GM23338 (cell line): ENCODE measurements at regions not wholly inside any gene's neighbourhood (a gene's known extent, or its start where the extent isn't known, plus 50 kb on each side); places are given as distances from the start of the nearest gene placed in this dataset.
A peak's percentile ranks its signal among the peaks of the same experiment; 100 is the strongest.

Experiments
- ATAC-seq: fragments of 200-7000 bp; cut with Tn5 transposase; 3 replicates; pipeline ENCODE4 v1.9.1; 2020
- DNase-seq: peaks from one replicate; pipeline ENCODE4 v3.0.0-alpha.2; 2015; ENCODE audit warnings: low spot score
- H2AFZ ChIP-seq: fragments of 200-600 bp; sonication (generic); 2 replicates; pipeline ENCODE4 v1.8.0; 2016; ENCODE audit warnings: antibody characterized with exemption, mild to moderate bottlenecking, moderate library complexity
- H3F3A ChIP-seq: fragments of 200-600 bp; sonication (generic); replicated peaks from 2 replicates; pipeline ENCODE4 v1.8.0; 2017; ENCODE audit warnings: antibody characterized with exemption, mixed run types, low read depth
- H3K27ac ChIP-seq: fragments of 200-600 bp; sonication (generic); 2 replicates; pipeline ENCODE4 v1.6.1; 2016; ENCODE audit warnings: low read depth
- H3K27me3 ChIP-seq: fragments of 200-600 bp; sonication (generic); 2 replicates; pipeline ENCODE4 v1.8.0; 2016; ENCODE audit warnings: mild to moderate bottlenecking, mixed run types, moderate library complexity; ENCODE audit not compliant: insufficient read depth
- H3K36me3 ChIP-seq: fragments of 200-600 bp; sonication (generic); 2 replicates; pipeline ENCODE4 v1.8.0; 2016; ENCODE audit warnings: mild to moderate bottlenecking; ENCODE audit not compliant: insufficient read depth
- H3K4me1 ChIP-seq: fragments of 200-600 bp; sonication (generic); 2 replicates; pipeline ENCODE4 v1.8.0; 2016; ENCODE audit warnings: mild to moderate bottlenecking, moderate library complexity; ENCODE audit not compliant: insufficient read depth
- H3K4me2 ChIP-seq: fragments of 200-600 bp; sonication (generic); 2 replicates; pipeline ENCODE4 v1.7.1; 2017; ENCODE audit warnings: mixed run types
- H3K4me3 ChIP-seq: fragments of 200-600 bp; sonication (generic); 2 replicates; pipeline ENCODE4 v1.6.1; 2016; ENCODE audit warnings: mixed run types
- H3K79me2 ChIP-seq: fragments of 200-600 bp; sonication (generic); replicated peaks from 2 replicates; pipeline ENCODE4 v1.8.0; 2017; ENCODE audit warnings: mild to moderate bottlenecking; ENCODE audit not compliant: insufficient read depth
- H3K9me2 ChIP-seq: fragments of 200-600 bp; sonication (generic); 2 replicates; pipeline ENCODE4 v1.8.0; 2017; ENCODE audit not compliant: insufficient read depth
- H4K20me1 ChIP-seq: fragments of 200-600 bp; sonication (generic); replicated peaks from 2 replicates; pipeline ENCODE4 v1.8.0; 2017; ENCODE audit warnings: mild to moderate bottlenecking; ENCODE audit not compliant: insufficient read depth
- H3K27ac Mint-ChIP-seq: 2 replicates; pipeline ENCODE4 v1.8.0; 2020; ENCODE audit warnings: inconsistent platforms, mild to moderate bottlenecking, moderate library complexity, mixed read lengths
- H3K27me3 Mint-ChIP-seq: 3 replicates; pipeline ENCODE4 v1.8.0; 2022; ENCODE audit warnings: low read depth, mild to moderate bottlenecking, moderate library complexity, mixed read lengths, inconsistent platforms; ENCODE audit not compliant: insufficient read depth, poor library complexity
- H3K36me3 Mint-ChIP-seq: 3 replicates; pipeline ENCODE4 v1.8.0; 2021; ENCODE audit warnings: low read depth, mild to moderate bottlenecking, inconsistent platforms, moderate library complexity, mixed read lengths
- H3K4me1 Mint-ChIP-seq: 3 replicates; pipeline ENCODE4 v1.8.0; 2020; ENCODE audit warnings: mild to moderate bottlenecking, inconsistent platforms, mixed read lengths
- H3K4me3 Mint-ChIP-seq: 3 replicates; pipeline ENCODE4 v1.8.0; 2021; ENCODE audit warnings: moderate library complexity, mild to moderate bottlenecking, inconsistent platforms, mixed read lengths
- H3K9me3 Mint-ChIP-seq: 3 replicates; pipeline ENCODE4 v1.8.0; 2020; ENCODE audit warnings: moderate library complexity, mild to moderate bottlenecking, inconsistent platforms, mixed read lengths
- CREB1 ChIP-seq: fragments of 250-450 bp; sonication (Bioruptor Pico); IDR thresholded peaks from 2 replicates; pipeline ENCODE4 v1.5.0; 2020; ENCODE audit warnings: low read depth, mild to moderate bottlenecking, moderate library complexity
- CTCF ChIP-seq, 2 experiments: fragments of 200-600 bp in 1 of 2; sonication (generic) in 1 of 2; conservative IDR thresholded peaks; 2 replicates each; pipeline versions ENCODE4 v1.5.1 to v1.6.1; 2016 to 2017; ENCODE audit warnings: antibody characterized with exemption in 2 of 2, low read depth in 2 of 2, mild to moderate bottlenecking in 2 of 2, moderate library complexity in 1 of 2
- EZH2phosphoT487 ChIP-seq: fragments of 200-600 bp; sonication (generic); IDR thresholded peaks from one replicate; pipeline ENCODE4 v1.8.1; 2018; ENCODE audit warnings: antibody characterized with exemption; ENCODE audit not compliant: unreplicated experiment
- JUNB ChIP-seq: IDR thresholded peaks from one replicate; pipeline ENCODE4 v1.6.1; 2016; ENCODE audit warnings: antibody characterized with exemption; ENCODE audit not compliant: unreplicated experiment
- NANOG ChIP-seq: IDR thresholded peaks from 2 replicates; pipeline ENCODE4 v1.6.1; 2016; ENCODE audit warnings: antibody characterized with exemption, borderline replicate concordance
- POLR2AphosphoS5 ChIP-seq: IDR thresholded peaks from 2 replicates; pipeline ENCODE4 v1.6.1; 2016; ENCODE audit warnings: antibody characterized with exemption, low read depth
- STAT1 ChIP-seq: IDR thresholded peaks from one replicate; pipeline ENCODE4 v1.6.1; 2016; ENCODE audit warnings: antibody characterized with exemption; ENCODE audit not compliant: unreplicated experiment
- ZNF114 ChIP-seq: fragments of 250-450 bp; sonication (Bioruptor Pico); IDR thresholded peaks from 2 replicates; pipeline ENCODE4 v1.5.0; 2020; ENCODE audit warnings: mild to moderate bottlenecking, moderate library complexity
- ZNF462 ChIP-seq: fragments of 250-450 bp; sonication (Bioruptor Pico); IDR thresholded peaks from 2 replicates; pipeline ENCODE4 v1.5.0; 2020; ENCODE audit warnings: mild to moderate bottlenecking, moderate library complexity

GRCh38 chr15:98555173-98555515 is 93.2 kb upstream of the IGF1R start:
- H3F3A ChIP-seq = no peaks in the 10 kb centered on the region
- H3K4me1 ChIP-seq = peaks cover 40% of the 10 kb centered on the region
- Mint-ChIP-seq H3K27ac (no peak overlapping the region), H3K4me1 (peaks cover 42% of the 10 kb centered on the region), H3K9me3 (peaks cover 8% of the 10 kb centered on the region), H3K27me3 (peaks cover 5% of the 10 kb centered on the region), H3K36me3 (peaks cover 7% of the 10 kb centered on the region), H3K4me3 (no peak overlapping the region)
- no peaks in the 10 kb centered on the region for H3K36me3 ChIP-seq
- no peaks in the 10 kb centered on the region for H3K79me2 ChIP-seq
- TF ChIP-seq ZNF462 (CRISPR knock-in tag) (no peak), CTCF (conservative IDR thresholded peaks at IDR 0.05; ENCODE audit: low read depth in 2 of 2) (no peak), EZH2phosphoT487 (no peak), JUNB (no peak), ZNF114 (CRISPR knock-in tag) (no peak), CREB1 (no peak), NANOG (no peak), STAT1 (no peak), POLR2AphosphoS5 (no peak)
- H3K27ac ChIP-seq = no peak overlapping the region
- ATAC-seq = no peak
- DNase-seq = no peak
- no peaks in the 10 kb centered on the region for H4K20me1 ChIP-seq
- H3K9me2 ChIP-seq = peaks cover 12% of the 10 kb centered on the region; the same call in 1 of the 2 replicates
- H3K4me2 ChIP-seq = no peak overlapping the region
- H3K27me3 ChIP-seq = no peaks in the 10 kb centered on the region
- 0 out of 2 replicates have a peak overlapping the region, but pooled peaks have one; percentile 14 for H2AFZ ChIP-seq
- H3K4me3 ChIP-seq = no peak overlapping the region
